GM12891 (cell line): ENCODE measurements at regions not wholly inside any gene's neighbourhood (a gene's known extent, or its start where the extent isn't known, plus 50 kb on each side); places are given as distances from the start of the nearest gene placed in this dataset.

Experiments
- POLR2A ChIP-seq: IDR thresholded peaks from 2 replicates; pipeline ENCODE4 v1.6.1; 2011; ENCODE audit warnings: low read depth, low read length, control low read depth
- POLR2AphosphoS5 ChIP-seq: IDR thresholded peaks from 2 replicates; pipeline ENCODE4 v1.6.1; 2011; ENCODE audit warnings: low read depth, low read length, control low read depth
- TAF1 ChIP-seq: IDR thresholded peaks from 2 replicates; pipeline ENCODE4 v1.6.1; 2011; ENCODE audit warnings: low read depth, low read length, control low read depth

- TF ChIP-seq POLR2AphosphoS5 (no peak), POLR2A (no peak), TAF1 (no peak)
Measured at GRCh38 chr3:90087703-90088102, 980.3 kb downstream of the EPHA3 start.
